ENCODE measurements at regions not wholly inside any gene's neighbourhood (a gene's known extent, or its start where the extent isn't known, plus 50 kb on each side); places are given as distances from the start of the nearest gene placed in this dataset.
A peak's percentile ranks its signal among the peaks of the same experiment; 100 is the strongest.

DNA sequence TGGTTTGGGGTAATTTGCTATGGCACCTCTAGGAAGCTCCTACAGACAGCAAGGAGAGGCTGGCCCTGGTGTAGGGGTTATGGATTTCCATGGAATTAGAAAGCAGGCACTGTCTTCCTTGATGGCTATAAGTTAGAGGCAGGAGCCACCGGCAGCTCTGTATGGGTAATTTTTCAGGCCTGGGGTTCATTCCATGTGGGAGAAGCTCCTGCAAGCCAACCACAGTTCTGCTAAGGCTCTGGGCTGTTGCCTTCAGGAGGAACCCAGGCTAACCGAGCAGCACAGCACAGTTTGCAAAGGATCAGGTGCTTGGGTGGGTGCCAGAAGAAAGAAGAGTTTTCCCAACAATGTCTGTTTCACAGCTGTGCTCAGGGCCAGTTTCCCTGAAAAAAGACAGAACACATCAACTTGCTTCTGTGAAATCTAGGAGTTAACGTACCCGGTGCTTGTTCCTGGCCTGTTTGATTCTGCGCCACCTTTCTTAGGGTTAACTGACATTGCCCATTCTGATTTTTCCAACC is 162.8 kb upstream of the MYLIP start:
- H3K9me3 Mint-ChIP-seq: no peaks in the 10 kb centered on the region
- H3K36me3 Mint-ChIP-seq: no peaks in the 10 kb centered on the region
- no peaks in the 10 kb centered on the region for H3K27me3 Mint-ChIP-seq
- no peak for DNase-seq
- CTCF ChIA-PET: no interaction called here
- no peak overlapping the region for H3K27ac Mint-ChIP-seq
- H3K4me1 Mint-ChIP-seq: peaks cover 12% of the 10 kb centered on the region
- no peak overlapping the region for H3K4me3 Mint-ChIP-seq

DNA sequence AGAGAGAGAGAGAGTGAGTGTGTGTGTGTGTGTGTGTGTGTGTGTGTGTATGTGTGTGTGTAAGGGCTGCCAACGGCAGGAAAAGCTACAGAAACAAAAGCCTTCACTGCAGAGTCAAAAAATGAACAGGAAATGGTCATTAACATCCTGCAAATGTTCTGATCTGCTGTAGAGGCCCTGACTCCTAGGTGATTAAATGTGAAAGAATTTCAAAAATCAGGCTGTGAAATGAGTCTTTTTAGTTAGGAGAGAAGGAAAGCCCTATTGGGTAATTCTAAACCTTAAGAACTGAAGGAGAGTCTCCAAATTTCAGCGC is 166.5 kb upstream of the MYLIP start:
- Mint-ChIP-seq H3K36me3 (no peaks in the 10 kb centered on the region), H3K9me3 (no peaks in the 10 kb centered on the region), H3K27ac (peak overlapping the region; percentile 1), H3K27me3 (no peaks in the 10 kb centered on the region), H3K4me3 (no peak overlapping the region), H3K4me1 (peaks cover 12% of the 10 kb centered on the region)
- no peak for DNase-seq
- CTCF ChIA-PET: no interaction called here

- H3K4me3 Mint-ChIP-seq: no peak overlapping the region
- DNase-seq: no peak
- CTCF ChIA-PET: no interaction called here
Observed at GRCh38 chr6:15961635-15962448, 167.0 kb upstream of the MYLIP start.

DNA sequence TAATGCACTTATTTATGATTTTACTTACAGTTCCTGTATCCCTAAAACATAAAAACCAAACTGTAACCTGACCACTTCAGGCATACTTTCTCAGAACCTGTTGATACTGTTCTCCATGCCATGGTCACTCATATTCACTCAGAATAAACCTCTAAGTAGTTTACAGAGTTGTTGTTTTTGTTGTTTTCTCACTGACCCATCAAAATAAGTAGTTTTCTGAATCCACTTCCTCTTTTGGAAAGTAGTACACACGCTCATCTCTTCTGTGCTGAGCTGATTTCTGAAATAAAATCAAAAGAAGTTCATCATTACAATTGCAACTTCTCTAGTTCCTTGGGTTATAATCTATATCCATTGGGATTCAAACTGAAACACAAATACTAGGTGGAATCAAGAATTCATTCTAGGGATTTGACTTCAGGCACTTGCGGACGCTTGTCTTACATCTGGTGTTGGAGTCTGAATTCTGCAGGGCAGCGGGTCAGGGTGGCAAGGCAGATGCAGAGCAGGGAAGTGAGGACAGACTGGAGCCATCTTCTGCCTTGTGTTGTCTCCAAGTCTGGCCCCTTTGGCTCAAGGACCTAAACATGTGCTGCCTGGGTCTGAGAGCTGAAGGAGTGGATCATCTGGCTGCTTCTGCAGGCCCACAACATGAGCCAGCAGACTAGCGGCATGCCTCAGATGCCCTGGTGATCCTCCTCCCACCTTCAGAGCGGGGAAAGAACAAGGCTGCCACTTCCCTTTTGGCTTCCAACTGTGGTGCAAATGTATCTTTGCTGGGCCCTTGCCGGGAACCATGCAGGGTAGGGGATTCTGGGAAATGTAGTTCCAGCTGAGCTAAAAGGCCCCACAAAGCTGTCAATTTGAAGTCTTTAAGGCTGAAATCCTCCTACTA is 167.9 kb upstream of the MYLIP start:
- Mint-ChIP-seq H3K4me3 (no peak overlapping the region), H3K27ac (no peak overlapping the region), H3K36me3 (no peaks in the 10 kb centered on the region), H3K4me1 (peaks cover 17% of the 10 kb centered on the region), H3K9me3 (no peaks in the 10 kb centered on the region), H3K27me3 (no peaks in the 10 kb centered on the region)
- CTCF ChIA-PET: no interaction called here
- DNase-seq: no peak

More at GRCh38 chr6:15961635-15962448, 167.0 kb upstream of the MYLIP start:
- Mint-ChIP-seq H3K4me1 (peaks cover 12% of the 10 kb centered on the region), H3K36me3 (no peaks in the 10 kb centered on the region), H3K27me3 (no peaks in the 10 kb centered on the region), H3K9me3 (no peaks in the 10 kb centered on the region), H3K27ac (peak overlapping the region; percentile 1)

GRCh38 chr6:15957655-15958169 is 171.2 kb upstream of the MYLIP start:
- CTCF ChIA-PET: no interaction called here
- H3K4me1 Mint-ChIP-seq: peaks cover 18% of the 10 kb centered on the region
- no peaks in the 10 kb centered on the region for H3K27me3 Mint-ChIP-seq
- no peak for DNase-seq
- H3K9me3 Mint-ChIP-seq: no peaks in the 10 kb centered on the region
- H3K27ac Mint-ChIP-seq: no peak overlapping the region
- H3K4me3 Mint-ChIP-seq: no peak overlapping the region
- H3K36me3 Mint-ChIP-seq: no peaks in the 10 kb centered on the region

GRCh38 chr6:15956205-15957106 is 172.4 kb upstream of the MYLIP start:
- Mint-ChIP-seq H3K4me1 (peaks cover 6% of the 10 kb centered on the region), H3K27me3 (no peaks in the 10 kb centered on the region), H3K27ac (no peak overlapping the region), H3K9me3 (no peaks in the 10 kb centered on the region), H3K36me3 (no peaks in the 10 kb centered on the region), H3K4me3 (no peak overlapping the region)
- CTCF ChIA-PET: no interaction called here
- DNase-seq: no peak

DNA sequence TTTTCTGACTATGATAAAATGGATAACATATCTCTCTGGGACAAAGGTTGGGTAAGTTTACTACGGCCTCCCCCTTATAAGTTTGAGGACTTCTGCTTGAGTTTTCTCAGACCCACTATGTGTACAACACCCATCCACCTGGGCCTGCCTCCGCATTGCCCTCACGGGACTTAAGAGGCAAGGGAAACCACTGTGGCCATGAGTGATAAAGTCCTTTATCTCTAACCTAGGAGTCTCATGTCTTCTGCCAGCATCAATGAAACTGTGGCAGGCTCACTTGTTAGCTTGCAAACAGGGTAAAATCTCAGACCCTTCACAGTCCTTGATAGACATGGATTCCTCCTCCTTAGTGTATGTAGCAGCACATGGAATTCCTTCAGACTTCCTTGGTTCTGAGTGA is 173.4 kb upstream of the MYLIP start:
- DNase-seq: no peak
- H3K4me1 Mint-ChIP-seq: peaks cover 6% of the 10 kb centered on the region
- H3K9me3 Mint-ChIP-seq: no peaks in the 10 kb centered on the region
- H3K4me3 Mint-ChIP-seq: no peak overlapping the region
- H3K27ac Mint-ChIP-seq: no peak overlapping the region
- CTCF ChIA-PET: no interaction called here
- no peaks in the 10 kb centered on the region for H3K36me3 Mint-ChIP-seq
- H3K27me3 Mint-ChIP-seq: no peaks in the 10 kb centered on the region

- H3K27me3 Mint-ChIP-seq: no peaks in the 10 kb centered on the region
- H3K36me3 Mint-ChIP-seq: no peaks in the 10 kb centered on the region
- H3K9me3 Mint-ChIP-seq: no peaks in the 10 kb centered on the region
- H3K4me3 Mint-ChIP-seq: no peak overlapping the region
- no peak for DNase-seq
- peaks cover 6% of the 10 kb centered on the region for H3K4me1 Mint-ChIP-seq
- CTCF ChIA-PET: interaction anchor here (0.6 kb wide), 1 partner anchor 35 kb away, joined by 3 read pairs; no protein-coding TSS in a partner anchor
- H3K27ac Mint-ChIP-seq: no peak overlapping the region
Observed at GRCh38 chr6:15953152-15953880, 175.6 kb upstream of the MYLIP start.

- no peaks in the 10 kb centered on the region for H3K36me3 Mint-ChIP-seq
- no peaks in the 10 kb centered on the region for H3K9me3 Mint-ChIP-seq
- H3K4me1 Mint-ChIP-seq: peaks cover 6% of the 10 kb centered on the region
- H3K27ac Mint-ChIP-seq: no peak overlapping the region
- CTCF ChIA-PET: interaction anchor here (0.6 kb wide), 1 partner anchor 36 kb away, joined by 3 read pairs; no protein-coding TSS in a partner anchor
- DNase-seq: no peak
- H3K27me3 Mint-ChIP-seq: no peaks in the 10 kb centered on the region
- no peak overlapping the region for H3K4me3 Mint-ChIP-seq
Observed at GRCh38 chr6:15952231-15953151, 176.4 kb upstream of the MYLIP start.

- H3K4me3 Mint-ChIP-seq: no peak overlapping the region
- no peaks in the 10 kb centered on the region for H3K36me3 Mint-ChIP-seq
- no peaks in the 10 kb centered on the region for H3K9me3 Mint-ChIP-seq
- peaks cover 3% of the 10 kb centered on the region for H3K4me1 Mint-ChIP-seq
- CTCF ChIA-PET: no interaction called here
- H3K27ac Mint-ChIP-seq: no peak overlapping the region
- no peaks in the 10 kb centered on the region for H3K27me3 Mint-ChIP-seq
- DNase-seq: no peak
Observed at GRCh38 chr6:15950962-15951569, 177.8 kb upstream of the MYLIP start.

GRCh38 chr6:15949982-15950381 is 178.9 kb upstream of the MYLIP start:
- Mint-ChIP-seq H3K27ac (no peak overlapping the region), H3K27me3 (no peaks in the 10 kb centered on the region), H3K4me3 (no peak overlapping the region), H3K9me3 (no peaks in the 10 kb centered on the region), H3K36me3 (no peaks in the 10 kb centered on the region), H3K4me1 (no peaks in the 10 kb centered on the region)
- DNase-seq: no peak
- CTCF ChIA-PET: no interaction called here
